CD8-positive, alpha-beta memory T cell (primary cell): ENCODE measurements at regions not wholly inside any gene's neighbourhood (a gene's known extent, or its start where the extent isn't known, plus 50 kb on each side); places are given as distances from the start of the nearest gene placed in this dataset.

ENCODE experiments used
- CTCF ChIA-PET: fragments of 350-600 bp; sonication (Branson Sonifier 250); formaldehyde crosslinking; loops from one replicate; lab custom pipeline; 2021; ENCODE audit warnings: antibody characterized with exemption; lab: Charles Lee
- POLR2A ChIA-PET: fragments of 350-600 bp; sonication (Branson Sonifier 250); formaldehyde crosslinking; loops from one replicate; lab custom pipeline; 2021; ENCODE audit warnings: antibody characterized with exemption; lab: Charles Lee
- DNase-seq, 5 donors: peaks; one replicate each; pipeline versions ENCODE4 v3.0.0 to v3.0.0-alpha.2; 2020 to 2022; ENCODE audit warnings: mixed read lengths in 1 of 5
- H3K27ac ChIP-seq: one replicate; pipeline ENCODE4 v1.7.0; 2013; ENCODE audit warnings: low read depth, mild to moderate bottlenecking, low read length, moderate library complexity
- H3K27me3 ChIP-seq: 2 replicates; pipeline ENCODE4 v1.7.0; 2013; ENCODE audit warnings: low read length, mild to moderate bottlenecking; ENCODE audit not compliant: insufficient read depth, poor library complexity, severe bottlenecking
- H3K36me3 ChIP-seq: 2 replicates; pipeline ENCODE4 v1.7.0; 2013; ENCODE audit warnings: mild to moderate bottlenecking, low read length, moderate library complexity; ENCODE audit not compliant: insufficient read depth
- H3K4me1 ChIP-seq: 2 replicates; pipeline ENCODE4 v1.7.0; 2013; ENCODE audit warnings: mild to moderate bottlenecking, low read length, moderate library complexity; ENCODE audit not compliant: insufficient read depth
- H3K4me3 ChIP-seq: 2 replicates; pipeline ENCODE4 v1.7.0; 2013; ENCODE audit warnings: mild to moderate bottlenecking, low read length
- H3K9me3 ChIP-seq: 2 replicates; pipeline ENCODE4 v1.7.0; 2013; ENCODE audit warnings: mild to moderate bottlenecking, low read length
- H3K27ac Mint-ChIP-seq, 8 donors: one replicate each; pipeline ENCODE4 v1.8.0; 2020 to 2021; ENCODE audit warnings: mixed read lengths in 8 of 8, mild to moderate bottlenecking in 6 of 8, inconsistent platforms in 3 of 8, moderate library complexity in 3 of 8
- H3K27me3 Mint-ChIP-seq, 2 donors: one replicate each; pipeline ENCODE4 v1.8.0; 2020 to 2021; ENCODE audit warnings: mixed read lengths in 2 of 2, mild to moderate bottlenecking in 1 of 2, moderate library complexity in 1 of 2
- H3K36me3 Mint-ChIP-seq, 3 donors: one replicate each; pipeline ENCODE4 v1.8.0; 2020 to 2021; ENCODE audit warnings: mixed read lengths in 3 of 3, inconsistent platforms in 1 of 3, mild to moderate bottlenecking in 1 of 3
- H3K4me1 Mint-ChIP-seq, 3 donors: one replicate each; pipeline ENCODE4 v1.8.0; 2020 to 2021; ENCODE audit warnings: mixed read lengths in 3 of 3, inconsistent platforms in 1 of 3, mild to moderate bottlenecking in 1 of 3
- H3K4me3 Mint-ChIP-seq, 7 donors: one replicate each; pipeline ENCODE4 v1.8.0; 2020 to 2021; ENCODE audit warnings: mixed read lengths in 7 of 7, mild to moderate bottlenecking in 6 of 7, moderate library complexity in 4 of 7, inconsistent platforms in 2 of 7
- H3K9me3 Mint-ChIP-seq, 5 donors: one replicate each; pipeline ENCODE4 v1.8.0; 2020 to 2022; ENCODE audit warnings: mixed read lengths in 5 of 5, mild to moderate bottlenecking in 3 of 5, moderate library complexity in 2 of 5, inconsistent platforms in 1 of 5

- Mint-ChIP-seq H3K9me3 (peaks cover 0 to 8% (median 5%) of the 10 kb centered on the region in 5 donors), H3K27ac (no peak overlapping the region), H3K36me3 (no peaks in the 10 kb centered on the region), H3K4me3 (no peak overlapping the region), H3K4me1 (no peaks in the 10 kb centered on the region), H3K27me3 (no peaks in the 10 kb centered on the region)
- ChIA-PET POLR2A (no interaction called here), CTCF (no interaction called here)
- DNase-seq = no peak
- H3K27ac ChIP-seq = no peak overlapping the region
- H3K4me3 ChIP-seq = no peak overlapping the region
- no peaks in the 10 kb centered on the region for H3K27me3 ChIP-seq
- no peaks in the 10 kb centered on the region for H3K36me3 ChIP-seq
- H3K9me3 ChIP-seq = no peaks in the 10 kb centered on the region
- no peaks in the 10 kb centered on the region for H3K4me1 ChIP-seq
Observed at GRCh38 chr12:125888921-125889320, 823.7 kb downstream of the AACS start.

GRCh38 chr12:125889742-125890141 is 824.5 kb downstream of the AACS start:
- H3K9me3 Mint-ChIP-seq = peaks cover 0 to 5% (median 4%) of the 10 kb centered on the region in 5 donors

GRCh38 chr12:125890366-125890905 is 825.2 kb downstream of the AACS start:
- Histone ChIP-seq H3K9me3 (no peaks in the 10 kb centered on the region), H3K4me1 (no peaks in the 10 kb centered on the region), H3K4me3 (no peak overlapping the region), H3K27me3 (no peaks in the 10 kb centered on the region), H3K27ac (no peak overlapping the region), H3K36me3 (no peaks in the 10 kb centered on the region)
- Mint-ChIP-seq H3K9me3 (peaks cover 0 to 5% (median 4%) of the 10 kb centered on the region in 5 donors), H3K27ac (no peak overlapping the region), H3K4me1 (no peaks in the 10 kb centered on the region), H3K27me3 (no peaks in the 10 kb centered on the region), H3K4me3 (no peak overlapping the region), H3K36me3 (peaks cover 0 to under 1% (median 0%) of the 10 kb centered on the region in 3 donors)
- ChIA-PET POLR2A (no interaction called here), CTCF (no interaction called here)
- no peak for DNase-seq

More at GRCh38 chr12:125889742-125890141, 824.5 kb downstream of the AACS start:
- H3K4me1 Mint-ChIP-seq = no peaks in the 10 kb centered on the region
- no peak overlapping the region for H3K27ac ChIP-seq
- no peak for DNase-seq
- ChIA-PET POLR2A (no interaction called here), CTCF (no interaction called here)
- no peaks in the 10 kb centered on the region for H3K27me3 Mint-ChIP-seq
- H3K4me1 ChIP-seq = no peaks in the 10 kb centered on the region
- H3K27me3 ChIP-seq = no peaks in the 10 kb centered on the region
- no peaks in the 10 kb centered on the region for H3K36me3 ChIP-seq
- H3K36me3 Mint-ChIP-seq = no peaks in the 10 kb centered on the region
- H3K27ac Mint-ChIP-seq = no peak overlapping the region
- no peaks in the 10 kb centered on the region for H3K9me3 ChIP-seq
- no peak overlapping the region for H3K4me3 Mint-ChIP-seq
- no peak overlapping the region for H3K4me3 ChIP-seq

- CTCF ChIA-PET = no interaction called here
- POLR2A ChIA-PET = no interaction called here
- peaks cover 0 to 5% (median 4%) of the 10 kb centered on the region in 5 donors for H3K9me3 Mint-ChIP-seq
Observed at GRCh38 chr12:125890971-125891370, 825.7 kb downstream of the AACS start.

GRCh38 chr12:125892276-125892675 is 827.0 kb downstream of the AACS start:
- Histone ChIP-seq H3K4me1 (no peaks in the 10 kb centered on the region), H3K27me3 (no peaks in the 10 kb centered on the region), H3K9me3 (no peaks in the 10 kb centered on the region), H3K4me3 (no peak overlapping the region), H3K36me3 (no peaks in the 10 kb centered on the region), H3K27ac (no peak overlapping the region)
- no peaks in the 10 kb centered on the region for H3K27me3 Mint-ChIP-seq
- CTCF ChIA-PET = no interaction called here
- H3K4me3 Mint-ChIP-seq = no peak overlapping the region
- H3K36me3 Mint-ChIP-seq = peaks cover 0 to 2% (median 0%) of the 10 kb centered on the region in 3 donors
- H3K9me3 Mint-ChIP-seq = peaks cover 0 to 5% (median 4%) of the 10 kb centered on the region in 5 donors
- DNase-seq = no peak
- POLR2A ChIA-PET = no interaction called here
- H3K4me1 Mint-ChIP-seq = no peaks in the 10 kb centered on the region
- no peak overlapping the region for H3K27ac Mint-ChIP-seq

More at GRCh38 chr12:125890971-125891370, 825.7 kb downstream of the AACS start:
- H3K27ac ChIP-seq = no peak overlapping the region
- Mint-ChIP-seq H3K27ac (no peak overlapping the region), H3K4me3 (no peak overlapping the region), H3K27me3 (no peaks in the 10 kb centered on the region), H3K36me3 (peaks cover 0 to 2% (median 0%) of the 10 kb centered on the region in 3 donors), H3K4me1 (no peaks in the 10 kb centered on the region)
- DNase-seq = no peak
- H3K27me3 ChIP-seq = no peaks in the 10 kb centered on the region
- no peaks in the 10 kb centered on the region for H3K9me3 ChIP-seq
- no peaks in the 10 kb centered on the region for H3K4me1 ChIP-seq
- H3K36me3 ChIP-seq = no peaks in the 10 kb centered on the region
- no peak overlapping the region for H3K4me3 ChIP-seq

- peaks cover 5 to 11% (median 8%) of the 10 kb centered on the region in 5 donors for H3K9me3 Mint-ChIP-seq
- ChIA-PET CTCF (no interaction called here), POLR2A (no interaction called here)
- Histone ChIP-seq H3K27ac (no peak overlapping the region), H3K36me3 (no peaks in the 10 kb centered on the region), H3K4me3 (no peak overlapping the region), H3K4me1 (no peaks in the 10 kb centered on the region), H3K27me3 (no peaks in the 10 kb centered on the region), H3K9me3 (no peaks in the 10 kb centered on the region)
- DNase-seq = no peak
- peaks cover 0 to 2% of the 10 kb centered on the region in 2 donors for H3K27me3 Mint-ChIP-seq
- no peaks in the 10 kb centered on the region for H3K4me1 Mint-ChIP-seq
- no peaks in the 10 kb centered on the region for H3K36me3 Mint-ChIP-seq
- H3K4me3 Mint-ChIP-seq = no peak overlapping the region
- H3K27ac Mint-ChIP-seq = no peak overlapping the region
Observed at GRCh38 chr12:125902991-125903390, 837.8 kb downstream of the AACS start.

GRCh38 chr12:125907351-125907750 is 842.1 kb downstream of the AACS start:
- no peak for DNase-seq
- no peak overlapping the region for H3K4me3 Mint-ChIP-seq
- Histone ChIP-seq H3K36me3 (no peaks in the 10 kb centered on the region), H3K27ac (no peak overlapping the region), H3K27me3 (no peaks in the 10 kb centered on the region), H3K9me3 (no peaks in the 10 kb centered on the region), H3K4me1 (no peaks in the 10 kb centered on the region), H3K4me3 (no peak overlapping the region)
- CTCF ChIA-PET = no interaction called here
- no peak overlapping the region for H3K27ac Mint-ChIP-seq
- POLR2A ChIA-PET = no interaction called here
- no peaks in the 10 kb centered on the region for H3K4me1 Mint-ChIP-seq
- H3K36me3 Mint-ChIP-seq = no peaks in the 10 kb centered on the region
- peaks cover 5 to 19% (median 6%) of the 10 kb centered on the region in 5 donors for H3K9me3 Mint-ChIP-seq
- H3K27me3 Mint-ChIP-seq = peaks cover 0 to 2% of the 10 kb centered on the region in 2 donors

GRCh38 chr12:125919856-125920470 is 854.7 kb downstream of the AACS start:
- no peak overlapping the region for H3K4me3 Mint-ChIP-seq
- no peak overlapping the region for H3K27ac Mint-ChIP-seq
- no peaks in the 10 kb centered on the region for H3K36me3 Mint-ChIP-seq
- POLR2A ChIA-PET = no interaction called here
- no peaks in the 10 kb centered on the region for H3K4me1 Mint-ChIP-seq
- peaks cover 0 to 15% (median 9%) of the 10 kb centered on the region in 5 donors for H3K9me3 Mint-ChIP-seq
- no peak for DNase-seq
- Histone ChIP-seq H3K4me3 (no peak overlapping the region), H3K27ac (no peak overlapping the region), H3K9me3 (no peaks in the 10 kb centered on the region), H3K27me3 (no peaks in the 10 kb centered on the region), H3K4me1 (no peaks in the 10 kb centered on the region), H3K36me3 (no peaks in the 10 kb centered on the region)
- CTCF ChIA-PET = no interaction called here
- peaks cover 0 to 1% of the 10 kb centered on the region in 2 donors for H3K27me3 Mint-ChIP-seq
